ENCODE measurements at regions not wholly inside any gene's neighbourhood (a gene's known extent, or its start where the extent isn't known, plus 50 kb on each side); places are given as distances from the start of the nearest gene placed in this dataset.
"Not testable (repeated sequence)": the region's sequence is repeated elsewhere in the genome, so short reads cannot be mapped to it uniquely, and the experiment has no call there.

DNA sequence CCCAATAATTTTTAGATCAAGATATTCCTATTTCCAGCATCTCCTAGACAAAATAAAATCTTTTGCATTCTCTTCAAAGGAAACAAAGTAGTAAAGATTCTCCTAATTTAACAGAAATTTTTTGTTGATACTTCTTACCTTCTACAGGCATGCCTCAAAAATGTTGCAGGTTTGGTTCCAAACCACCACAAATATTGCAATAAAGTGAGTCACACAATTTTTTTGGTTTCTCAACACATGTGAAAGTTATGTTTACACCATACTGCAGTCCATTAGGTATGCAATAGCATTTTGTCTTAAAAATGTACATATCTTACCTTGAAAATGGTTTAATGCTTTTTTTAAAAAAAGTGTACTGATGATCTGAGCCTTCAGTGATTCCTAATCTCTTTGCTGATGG is 65.6 kb upstream of the USP15 start:
- no peak for DNase-seq (ENCODE audit: low spot score)

DNA sequence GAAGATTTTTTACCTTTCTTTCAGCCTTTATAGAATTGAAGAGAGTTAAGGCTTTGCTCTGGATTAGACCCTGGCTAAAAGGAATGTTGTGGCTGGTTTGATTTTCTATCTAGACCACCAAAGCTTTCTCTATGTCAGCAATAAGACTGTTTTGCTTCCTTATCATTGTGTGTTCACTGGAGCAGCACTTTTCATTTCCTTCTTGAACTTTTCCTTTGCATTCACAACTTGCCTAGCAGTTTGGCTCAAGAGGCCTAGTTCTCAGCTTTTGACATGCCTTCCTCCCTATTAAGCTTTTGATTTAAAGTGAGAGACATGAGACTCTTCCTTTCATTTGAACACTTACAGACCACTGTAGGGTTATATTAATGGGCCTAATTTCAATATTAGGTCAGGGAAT is 64.1 kb upstream of the USP15 start:
- no peak for DNase-seq (ENCODE audit: low spot score)

DNA sequence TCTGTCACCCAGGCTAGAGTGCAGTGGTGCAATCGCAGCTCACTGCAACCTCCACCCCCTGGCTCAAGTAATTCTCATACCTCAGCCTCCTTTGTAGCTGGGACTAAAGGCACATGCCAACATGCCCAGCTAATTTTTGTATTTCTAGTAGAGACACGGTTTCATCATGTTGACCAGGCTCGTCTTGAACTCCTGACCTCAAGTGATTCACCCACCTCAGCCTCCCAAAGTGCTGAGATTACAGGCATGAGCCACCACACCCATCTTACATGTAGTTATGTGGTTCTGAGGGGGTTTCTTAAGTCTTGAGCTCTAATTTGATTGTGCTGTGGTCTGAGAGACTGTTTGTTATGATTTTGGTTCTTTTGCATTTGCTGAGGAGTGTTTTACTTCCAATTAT is 57.3 kb upstream of the USP15 start:
- DNase-seq (ENCODE audit: low spot score): not testable (repeated sequence)

DNA sequence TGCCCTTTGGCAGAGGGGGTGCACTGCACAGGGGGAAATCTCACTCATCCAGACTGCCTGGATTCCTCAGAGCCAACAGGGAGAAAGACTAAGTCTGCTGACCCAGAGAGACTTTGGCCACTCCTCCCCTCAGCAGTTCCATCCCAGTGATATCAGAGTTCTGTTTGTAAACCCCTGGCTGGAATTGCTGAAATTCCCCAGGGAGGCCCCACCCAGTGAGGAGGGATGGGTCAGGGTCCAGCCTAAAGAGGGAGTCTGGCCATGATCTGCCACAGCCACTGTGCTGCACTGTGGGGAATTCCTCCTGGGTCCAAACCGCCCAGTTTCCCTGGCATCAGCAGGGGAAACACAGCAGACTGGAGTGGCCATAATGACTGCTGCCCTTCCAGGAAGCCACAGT is 54.9 kb upstream of the USP15 start:
- no peak for DNase-seq (ENCODE audit: low spot score)

DNA sequence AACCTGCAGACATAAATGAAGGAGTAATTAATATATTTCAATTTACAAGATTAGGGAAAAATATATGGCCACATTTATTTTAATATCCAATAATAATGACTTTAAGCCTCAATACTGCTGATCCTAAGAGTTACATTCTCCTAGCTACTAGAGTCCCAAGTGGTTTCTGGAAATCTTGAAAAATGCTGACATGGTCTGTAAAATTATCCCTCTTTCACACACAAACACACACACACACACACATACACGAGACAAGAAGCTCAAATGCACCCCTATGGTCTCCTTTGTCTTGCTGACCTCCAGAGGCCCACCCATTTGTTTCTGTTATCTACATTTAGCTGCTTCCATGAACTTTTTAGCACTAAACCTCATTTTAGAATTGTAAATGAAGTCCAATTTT is 53.0 kb upstream of the USP15 start:
- no peak for DNase-seq (ENCODE audit: low spot score)

Measured in Ammon's horn (tissue), 1 donor.